Caco-2 (cell line): ENCODE measurements at regions not wholly inside any gene's neighbourhood (a gene's known extent, or its start where the extent isn't known, plus 50 kb on each side); places are given as distances from the start of the nearest gene placed in this dataset.

Source experiments
- BruUV-seq: library from RNA; stranded (reverse); fragments of 400-500 nt; replicated peaks from 2 replicates; lab custom pipeline; 2021; lab: Mats Ljungman, UMichigan
- CTCF ChIA-PET: fragments of 300-600 bp; sonication (Branson Sonifier 250); formaldehyde crosslinking; loops from one replicate; lab custom pipeline; 2022; ENCODE audit warnings: antibody characterized with exemption; lab: Charles Lee
- POLR2A ChIA-PET: fragments of 300-600 bp; sonication (Branson Sonifier 250); formaldehyde crosslinking; loops from one replicate; lab custom pipeline; 2022; ENCODE audit warnings: antibody characterized with exemption; lab: Charles Lee
- DNase-seq, 2 experiments: peaks; one replicate each; pipeline versions ENCODE4 v3.0.0 to v3.0.0-alpha.2; 2020 to 2022
- H3K27me3 ChIP-seq: replicated peaks from 2 replicates; pipeline ENCODE4 v1.6.0; 2011; ENCODE audit warnings: low read length; ENCODE audit not compliant: control insufficient read depth, insufficient read depth
- H3K36me3 ChIP-seq: 2 replicates; pipeline ENCODE4 v1.5.1; 2011; ENCODE audit warnings: low read length; ENCODE audit not compliant: control insufficient read depth, insufficient read depth
- H3K4me1 ChIP-seq: fragments of 250-450 bp; sonication (Bioruptor Pico); 2 replicates; pipeline ENCODE4 v1.5.1; 2020; ENCODE audit warnings: mild to moderate bottlenecking
- H3K4me3 ChIP-seq: 2 replicates; pipeline ENCODE4 v1.5.1; 2011; ENCODE audit warnings: low read depth, mild to moderate bottlenecking, control low read depth, low read length
- H3K9me3 ChIP-seq: fragments of 250-450 bp; sonication (Bioruptor Pico); 2 replicates; pipeline ENCODE4 v1.5.1; 2020; ENCODE audit warnings: mild to moderate bottlenecking, moderate library complexity
- H3K27ac Mint-ChIP-seq: one replicate; pipeline ENCODE4 v1.8.0; 2022; ENCODE audit warnings: mixed read lengths; ENCODE audit not compliant: unreplicated experiment
- H3K27me3 Mint-ChIP-seq: one replicate; pipeline ENCODE4 v1.8.0; 2022; ENCODE audit warnings: mixed read lengths; ENCODE audit not compliant: insufficient read depth, unreplicated experiment
- H3K36me3 Mint-ChIP-seq: one replicate; pipeline ENCODE4 v1.8.0; 2022; ENCODE audit warnings: mild to moderate bottlenecking, mixed read lengths; ENCODE audit not compliant: insufficient read depth, unreplicated experiment
- H3K4me1 Mint-ChIP-seq: one replicate; pipeline ENCODE4 v1.8.0; 2022; ENCODE audit warnings: low read depth, mixed read lengths; ENCODE audit not compliant: unreplicated experiment
- H3K4me3 Mint-ChIP-seq: one replicate; pipeline ENCODE4 v1.8.0; 2022; ENCODE audit warnings: mild to moderate bottlenecking, moderate library complexity, mixed read lengths; ENCODE audit not compliant: unreplicated experiment
- H3K9me3 Mint-ChIP-seq: one replicate; pipeline ENCODE4 v1.8.0; 2022; ENCODE audit warnings: mixed read lengths; ENCODE audit not compliant: unreplicated experiment
- intact Hi-C: fragments of 100-400 bp; cut with micrococcal nuclease; formaldehyde crosslinking; loops from one replicate; pipeline ENCODE4 v1.10.0; 2022; ENCODE audit not compliant: unreplicated experiment
- TF ChIP-seq, protein P1 (sequence below), 2 experiments: fragments of 200-600 bp in 1 of 2; IDR thresholded peaks; 1 replicate in 1 of 2; 2 replicates in 1 of 2; pipeline versions ENCODE4 v1.5.1 to v1.8.0; 2011 to 2022; ENCODE audit warnings: antibody characterized with exemption in 1 of 2, control low read depth in 1 of 2, inconsistent platforms in 1 of 2, low read depth in 1 of 2, low read length in 1 of 2, mild to moderate bottlenecking in 1 of 2, moderate library complexity in 1 of 2; ENCODE audit not compliant: insufficient read depth in 1 of 2, severe bottlenecking in 1 of 2, unreplicated experiment in 1 of 2

DNA sequence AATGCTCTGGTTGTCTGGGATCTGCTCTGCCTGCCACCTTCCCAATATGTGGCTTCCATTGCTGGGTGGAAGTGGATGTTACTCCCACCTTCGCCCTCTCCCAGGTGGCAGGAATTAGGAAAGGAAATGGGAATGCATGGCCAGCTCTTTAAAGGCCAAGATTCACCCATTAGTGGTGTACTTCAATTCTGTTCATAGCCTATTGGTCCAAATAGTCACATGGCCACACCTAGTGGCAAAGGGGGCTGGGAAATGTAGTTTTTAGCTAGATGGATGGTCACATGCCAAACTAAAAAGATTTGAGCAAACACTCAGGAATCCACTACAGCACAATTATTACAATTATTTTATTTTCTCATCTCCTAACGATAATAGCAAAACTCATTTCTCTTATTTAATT is 135.1 kb downstream of the NPY start:
- H3K4me3 Mint-ChIP-seq = no peak overlapping the region
- intact Hi-C loops = no loop called here
- no peak overlapping the region for H3K27ac Mint-ChIP-seq
- DNase-seq = peak in 1 of 2 experiments; percentile 38
- Histone ChIP-seq H3K4me1 (no peaks in the 10 kb centered on the region), H3K36me3 (no peaks in the 10 kb centered on the region), H3K9me3 (peaks cover 3% of the 10 kb centered on the region; the same call in 1 of the 2 replicates), H3K27me3 (no peaks in the 10 kb centered on the region), H3K4me3 (no peak overlapping the region)
- peaks cover 4% of the 10 kb centered on the region for H3K27me3 Mint-ChIP-seq
- peaks cover 11% of the 10 kb centered on the region for H3K9me3 Mint-ChIP-seq
- BruUV-seq = no TSS peak
- CTCF ChIA-PET = no interaction called here
- TF ChIP-seq, protein P1, sequence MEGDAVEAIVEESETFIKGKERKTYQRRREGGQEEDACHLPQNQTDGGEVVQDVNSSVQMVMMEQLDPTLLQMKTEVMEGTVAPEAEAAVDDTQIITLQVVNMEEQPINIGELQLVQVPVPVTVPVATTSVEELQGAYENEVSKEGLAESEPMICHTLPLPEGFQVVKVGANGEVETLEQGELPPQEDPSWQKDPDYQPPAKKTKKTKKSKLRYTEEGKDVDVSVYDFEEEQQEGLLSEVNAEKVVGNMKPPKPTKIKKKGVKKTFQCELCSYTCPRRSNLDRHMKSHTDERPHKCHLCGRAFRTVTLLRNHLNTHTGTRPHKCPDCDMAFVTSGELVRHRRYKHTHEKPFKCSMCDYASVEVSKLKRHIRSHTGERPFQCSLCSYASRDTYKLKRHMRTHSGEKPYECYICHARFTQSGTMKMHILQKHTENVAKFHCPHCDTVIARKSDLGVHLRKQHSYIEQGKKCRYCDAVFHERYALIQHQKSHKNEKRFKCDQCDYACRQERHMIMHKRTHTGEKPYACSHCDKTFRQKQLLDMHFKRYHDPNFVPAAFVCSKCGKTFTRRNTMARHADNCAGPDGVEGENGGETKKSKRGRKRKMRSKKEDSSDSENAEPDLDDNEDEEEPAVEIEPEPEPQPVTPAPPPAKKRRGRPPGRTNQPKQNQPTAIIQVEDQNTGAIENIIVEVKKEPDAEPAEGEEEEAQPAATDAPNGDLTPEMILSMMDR (IDR thresholded peaks at IDR 0.05; ENCODE audit: insufficient read depth in 1 of 2, low read depth in 1 of 2, low read length in 1 of 2, severe bottlenecking in 1 of 2, unreplicated experiment in 1 of 2) = no peak
- no peaks in the 10 kb centered on the region for H3K36me3 Mint-ChIP-seq
- no peaks in the 10 kb centered on the region for H3K4me1 Mint-ChIP-seq
- POLR2A ChIA-PET = no interaction called here

- no peaks in the 10 kb centered on the region for H3K4me1 Mint-ChIP-seq
- BruUV-seq = no TSS peak
- H3K9me3 ChIP-seq = no peaks in the 10 kb centered on the region
- DNase-seq = no peak
- no peaks in the 10 kb centered on the region for H3K4me1 ChIP-seq
- no peaks in the 10 kb centered on the region for H3K27me3 ChIP-seq
- H3K9me3 Mint-ChIP-seq = peaks cover 7% of the 10 kb centered on the region
- no peaks in the 10 kb centered on the region for H3K36me3 Mint-ChIP-seq
- H3K4me3 ChIP-seq = no peak overlapping the region
- H3K4me3 Mint-ChIP-seq = no peak overlapping the region
- POLR2A ChIA-PET = no interaction called here
- TF ChIP-seq, protein P1 (IDR thresholded peaks at IDR 0.05; ENCODE audit: insufficient read depth in 1 of 2, low read depth in 1 of 2, low read length in 1 of 2, severe bottlenecking in 1 of 2, unreplicated experiment in 1 of 2) = no peak
- H3K36me3 ChIP-seq = no peaks in the 10 kb centered on the region
- peaks cover 4% of the 10 kb centered on the region for H3K27me3 Mint-ChIP-seq
- intact Hi-C loops = no loop called here
- CTCF ChIA-PET = no interaction called here
- no peak overlapping the region for H3K27ac Mint-ChIP-seq
Observed at GRCh38 chr7:24419511-24419910, 135.5 kb downstream of the NPY start.

DNA sequence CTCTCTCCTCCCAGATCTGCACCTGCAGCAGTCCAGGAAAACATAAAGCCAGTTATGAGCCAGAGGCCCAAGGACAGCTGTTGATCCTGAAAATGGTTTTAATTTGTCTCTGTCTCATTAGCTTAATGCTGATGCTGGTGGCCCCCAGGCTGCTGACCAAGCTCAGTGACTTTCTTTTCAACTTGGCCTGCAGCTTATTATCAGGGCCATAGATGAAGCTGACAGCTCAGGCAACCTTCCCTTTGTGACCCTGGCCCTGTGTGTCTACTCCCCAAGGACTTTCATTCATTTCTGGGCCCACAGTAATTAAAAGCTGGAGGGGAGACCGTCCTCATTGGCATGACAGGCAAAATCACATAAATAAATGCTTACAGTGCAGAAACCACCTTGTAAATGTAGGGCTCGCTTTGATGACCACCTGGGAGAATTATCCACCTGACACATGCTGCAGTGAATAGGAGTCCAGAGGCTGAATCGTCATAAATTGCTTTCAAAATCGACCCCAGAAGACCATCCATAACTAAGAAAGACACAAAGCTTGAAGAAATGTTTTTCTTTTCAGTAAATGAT is 138.5 kb downstream of the NPY start:
- BruUV-seq = no TSS peak
- no peaks in the 10 kb centered on the region for H3K4me1 ChIP-seq

More for the DNA sequence above, 138.5 kb downstream of the NPY start:
- ChIA-PET CTCF (no interaction called here), POLR2A (no interaction called here)
- intact Hi-C loops = no loop called here
- Mint-ChIP-seq H3K27ac (no peak overlapping the region), H3K9me3 (peaks cover 18% of the 10 kb centered on the region), H3K36me3 (no peaks in the 10 kb centered on the region), H3K27me3 (peaks cover 4% of the 10 kb centered on the region), H3K4me1 (no peaks in the 10 kb centered on the region), H3K4me3 (no peak overlapping the region)
- H3K4me3 ChIP-seq = no peak overlapping the region
- H3K9me3 ChIP-seq = peaks cover 15% of the 10 kb centered on the region; the same call in 1 of the 2 replicates
- H3K27me3 ChIP-seq = no peaks in the 10 kb centered on the region
- TF ChIP-seq, protein P1 (IDR thresholded peaks at IDR 0.05; ENCODE audit: insufficient read depth in 1 of 2, low read depth in 1 of 2, low read length in 1 of 2, severe bottlenecking in 1 of 2, unreplicated experiment in 1 of 2) = no peak
- DNase-seq = no peak
- no peaks in the 10 kb centered on the region for H3K36me3 ChIP-seq
